ENCODE measurements at regions not wholly inside any gene's neighbourhood (a gene's known extent, or its start where the extent isn't known, plus 50 kb on each side); places are given as distances from the start of the nearest gene placed in this dataset.

DNA sequence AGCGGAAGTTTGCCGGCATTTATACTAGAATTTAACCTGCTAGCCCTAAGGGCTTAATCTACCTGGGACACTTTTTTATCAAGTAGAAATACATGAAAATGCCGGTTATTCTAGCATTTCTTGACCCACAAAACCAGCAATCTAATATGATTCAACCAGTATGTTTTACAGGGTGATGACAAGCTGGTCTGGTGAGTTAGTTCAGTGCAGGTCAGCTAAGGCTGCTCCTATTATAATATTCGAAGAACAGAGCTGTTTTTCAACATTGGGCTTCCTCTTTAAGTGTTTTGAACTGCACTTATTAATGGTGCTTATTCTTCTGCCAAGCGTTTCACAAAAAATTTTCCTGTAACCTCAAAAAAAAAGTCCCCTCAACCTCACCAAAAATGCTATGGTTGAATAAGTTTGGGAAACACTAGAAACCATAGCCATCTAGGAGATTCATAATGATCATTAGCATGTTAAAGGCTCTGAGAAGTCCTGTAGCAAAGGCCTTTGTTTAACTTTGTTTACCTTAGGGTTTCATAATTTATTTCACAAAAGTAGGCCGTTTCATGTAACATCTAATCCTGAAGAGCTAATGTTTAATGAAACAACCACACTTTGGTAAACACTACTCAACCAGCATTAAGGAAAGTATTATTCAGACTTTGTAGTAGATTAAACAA is 526.6 kb downstream of the KLF12 start:
- no peaks in the 10 kb centered on the region for H3K36me3 ChIP-seq (ENCODE audit: control insufficient read depth, insufficient read depth, low read length)
- H3K4me3 ChIP-seq (ENCODE audit: low read depth, low read length) = no peak overlapping the region
- ChIA-PET POLR2A (no interaction called here), CTCF (no interaction called here)
- H3K27me3 ChIP-seq (ENCODE audit: control insufficient read depth, insufficient read depth, low read length) = no peaks in the 10 kb centered on the region
- TF ChIP-seq, protein P1, sequence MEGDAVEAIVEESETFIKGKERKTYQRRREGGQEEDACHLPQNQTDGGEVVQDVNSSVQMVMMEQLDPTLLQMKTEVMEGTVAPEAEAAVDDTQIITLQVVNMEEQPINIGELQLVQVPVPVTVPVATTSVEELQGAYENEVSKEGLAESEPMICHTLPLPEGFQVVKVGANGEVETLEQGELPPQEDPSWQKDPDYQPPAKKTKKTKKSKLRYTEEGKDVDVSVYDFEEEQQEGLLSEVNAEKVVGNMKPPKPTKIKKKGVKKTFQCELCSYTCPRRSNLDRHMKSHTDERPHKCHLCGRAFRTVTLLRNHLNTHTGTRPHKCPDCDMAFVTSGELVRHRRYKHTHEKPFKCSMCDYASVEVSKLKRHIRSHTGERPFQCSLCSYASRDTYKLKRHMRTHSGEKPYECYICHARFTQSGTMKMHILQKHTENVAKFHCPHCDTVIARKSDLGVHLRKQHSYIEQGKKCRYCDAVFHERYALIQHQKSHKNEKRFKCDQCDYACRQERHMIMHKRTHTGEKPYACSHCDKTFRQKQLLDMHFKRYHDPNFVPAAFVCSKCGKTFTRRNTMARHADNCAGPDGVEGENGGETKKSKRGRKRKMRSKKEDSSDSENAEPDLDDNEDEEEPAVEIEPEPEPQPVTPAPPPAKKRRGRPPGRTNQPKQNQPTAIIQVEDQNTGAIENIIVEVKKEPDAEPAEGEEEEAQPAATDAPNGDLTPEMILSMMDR (IDR thresholded peaks at IDR 0.05; ENCODE audit: insufficient read depth, low read depth, low read length) = no peak
- no peak for DNase-seq (ENCODE audit: low read depth)

DNA sequence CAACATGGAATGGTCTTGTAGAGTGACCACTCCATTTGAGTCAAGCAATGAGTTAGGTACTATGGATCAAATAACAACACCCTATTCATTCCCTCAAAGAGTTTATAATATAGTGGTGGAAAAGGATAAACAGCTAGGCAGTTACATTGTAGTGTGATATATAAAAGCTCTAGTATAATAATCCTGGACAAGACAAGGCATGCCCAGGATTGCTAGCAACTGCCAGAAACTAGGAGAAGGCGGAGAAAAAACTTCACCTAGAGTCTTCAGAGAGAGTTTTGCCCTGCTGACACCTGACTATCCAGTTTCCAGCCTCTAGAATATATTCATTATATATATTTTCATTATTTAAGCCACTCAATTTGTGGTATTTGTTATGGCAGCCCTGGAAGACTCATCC is 530.6 kb downstream of the KLF12 start:
- CTCF ChIA-PET = no interaction called here
- no peak for DNase-seq (ENCODE audit: low read depth)
- Histone ChIP-seq H3K27me3 (ENCODE audit: control insufficient read depth, insufficient read depth, low read length) (no peaks in the 10 kb centered on the region), H3K4me3 (ENCODE audit: low read depth, low read length) (no peak overlapping the region), H3K36me3 (ENCODE audit: control insufficient read depth, insufficient read depth, low read length) (no peaks in the 10 kb centered on the region)
- TF ChIP-seq, protein P1 (IDR thresholded peaks at IDR 0.05; ENCODE audit: insufficient read depth, low read depth, low read length) = no peak
- POLR2A ChIA-PET = no interaction called here

DNA sequence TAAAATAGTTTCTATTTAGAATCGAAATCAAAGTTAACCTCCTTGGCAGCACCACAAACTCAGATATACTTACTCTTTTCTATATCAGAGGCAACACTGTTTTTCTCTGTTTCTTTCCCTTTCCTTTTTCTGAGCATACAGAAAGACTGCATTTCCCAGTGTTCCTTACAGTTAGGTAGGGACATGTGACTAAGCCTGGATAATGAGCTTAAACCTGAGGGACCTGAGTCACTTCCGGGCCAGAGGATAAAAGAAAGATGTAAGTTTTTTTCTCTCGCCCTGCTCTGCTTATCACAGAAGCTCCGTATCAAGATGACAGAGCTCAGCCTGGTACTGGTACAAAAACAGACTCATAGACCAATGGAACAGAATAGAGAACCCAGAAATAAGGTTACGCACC is 531.9 kb downstream of the KLF12 start:
- H3K36me3 ChIP-seq (ENCODE audit: control insufficient read depth, insufficient read depth, low read length) = no peaks in the 10 kb centered on the region
- no peak overlapping the region for H3K4me3 ChIP-seq (ENCODE audit: low read depth, low read length)
- POLR2A ChIA-PET = no interaction called here
- TF ChIP-seq, protein P1 (IDR thresholded peaks at IDR 0.05; ENCODE audit: insufficient read depth, low read depth, low read length) = no peak
- H3K27me3 ChIP-seq (ENCODE audit: control insufficient read depth, insufficient read depth, low read length) = no peaks in the 10 kb centered on the region
- no peak for DNase-seq (ENCODE audit: low read depth)
- CTCF ChIA-PET = interaction anchor here (0.9 kb wide), 1 partner anchor 94 kb away, joined by 3 read pairs; no protein-coding TSS in a partner anchor

DNA sequence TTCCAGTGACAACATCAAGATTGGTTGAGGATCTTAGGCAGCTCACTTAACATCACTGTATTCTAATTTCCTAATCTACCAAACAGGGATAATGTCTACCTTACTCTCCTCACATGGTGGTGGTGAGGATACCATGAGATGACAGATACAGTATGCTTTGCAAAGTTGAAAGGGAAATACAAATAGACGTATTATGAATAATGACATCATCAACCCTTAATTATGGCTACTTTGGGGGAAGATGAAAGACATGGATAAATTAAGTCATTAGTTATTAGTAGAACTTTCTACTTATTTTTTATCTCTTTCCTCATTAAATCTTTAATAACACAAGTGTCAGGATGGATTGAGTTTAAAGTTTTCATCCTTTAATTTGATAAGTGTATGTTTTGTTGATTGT is 532.5 kb downstream of the KLF12 start:
- CTCF ChIA-PET = no interaction called here
- Histone ChIP-seq H3K27me3 (ENCODE audit: control insufficient read depth, insufficient read depth, low read length) (no peaks in the 10 kb centered on the region), H3K36me3 (ENCODE audit: control insufficient read depth, insufficient read depth, low read length) (no peaks in the 10 kb centered on the region), H3K4me3 (ENCODE audit: low read depth, low read length) (no peak overlapping the region)
- TF ChIP-seq, protein P1 (IDR thresholded peaks at IDR 0.05; ENCODE audit: insufficient read depth, low read depth, low read length) = no peak
- no peak for DNase-seq (ENCODE audit: low read depth)
- POLR2A ChIA-PET = no interaction called here

DNA sequence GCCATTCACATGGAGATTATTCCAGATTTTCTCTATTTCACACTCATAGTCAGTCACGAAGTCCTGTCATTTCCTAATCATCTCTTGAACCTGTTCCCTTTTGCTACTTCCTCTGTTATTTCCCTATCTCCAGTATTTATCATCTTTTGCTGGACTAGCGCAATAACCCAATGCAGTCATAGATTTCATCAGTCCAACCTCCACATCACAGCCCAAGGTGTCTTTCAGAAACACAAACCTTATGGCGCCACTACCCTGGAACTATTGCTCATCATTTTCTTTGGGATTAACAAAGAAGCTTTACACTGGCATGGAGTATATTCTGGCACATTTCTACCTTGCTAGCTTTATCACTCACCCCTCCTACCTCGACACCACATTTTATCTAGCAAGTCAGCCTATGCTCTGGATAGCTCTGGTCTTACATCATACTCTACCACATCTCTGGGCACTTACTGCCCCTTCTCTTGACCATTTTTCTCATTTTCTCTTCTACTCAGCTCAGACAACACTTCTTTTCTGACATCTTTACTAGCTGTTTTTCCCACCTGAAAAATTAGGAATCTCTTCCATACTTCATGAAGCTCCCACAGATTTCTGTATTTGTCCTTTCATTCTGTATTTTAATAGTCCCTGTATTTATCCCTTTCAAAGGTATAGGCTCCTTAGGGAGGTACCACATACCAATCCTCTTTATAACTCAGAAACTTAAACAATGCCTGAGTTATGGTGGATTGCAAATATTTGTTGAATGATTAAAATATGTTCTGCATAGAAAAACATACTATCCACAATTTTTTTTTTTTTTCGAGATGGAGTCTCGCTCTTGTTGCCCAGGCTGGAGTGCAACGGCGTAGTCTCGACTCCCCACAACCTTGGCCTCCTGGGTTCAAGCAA is 534.7 kb downstream of the KLF12 start:
- TF ChIP-seq, protein P1 (IDR thresholded peaks at IDR 0.05; ENCODE audit: insufficient read depth, low read depth, low read length) = no peak
- ChIA-PET CTCF (no interaction called here), POLR2A (no interaction called here)
- H3K36me3 ChIP-seq (ENCODE audit: control insufficient read depth, insufficient read depth, low read length) = no peaks in the 10 kb centered on the region
- no peak for DNase-seq (ENCODE audit: low read depth)
- H3K27me3 ChIP-seq (ENCODE audit: control insufficient read depth, insufficient read depth, low read length) = no peaks in the 10 kb centered on the region
- no peak overlapping the region for H3K4me3 ChIP-seq (ENCODE audit: low read depth, low read length)
